ENCODE measurements at regions not wholly inside any gene's neighbourhood (a gene's known extent, or its start where the extent isn't known, plus 50 kb on each side); places are given as distances from the start of the nearest gene placed in this dataset.

DNA sequence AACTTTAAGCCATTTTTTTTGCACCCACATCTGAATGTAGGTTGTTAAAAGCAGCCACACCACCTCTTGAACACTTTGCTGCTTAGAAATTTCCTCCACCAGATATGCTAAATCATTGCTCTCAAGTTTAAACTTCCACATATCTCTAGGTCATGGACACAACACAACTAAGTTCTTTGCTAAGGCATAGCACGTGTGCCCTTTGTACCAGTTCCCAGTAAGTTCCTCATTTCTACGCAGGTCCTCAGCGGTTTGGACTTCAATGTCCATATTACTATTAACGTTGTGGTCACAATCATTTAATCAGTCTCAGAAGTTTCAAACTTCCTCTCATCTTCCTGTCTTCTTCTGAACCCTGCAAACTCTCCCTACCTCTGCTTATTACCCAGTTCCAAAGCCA is 661.6 kb upstream of the PKN2 start:
- in situ Hi-C loops (cut with MboI; ENCODE audit: low pct_unique_long_range_greater_than_20kb in 2 of 9, low sequenced_read_pairs in 9 of 9, unreplicated experiment in 9 of 9), result no loop called here
- no peak overlapping the region for H3K4me3 ChIP-seq
- ATAC-seq (replicated peaks in 6 of 8), result no peak
- H3K4me1 ChIP-seq (replicated peaks in 1 of 2), result no peaks in the 10 kb centered on the region
- 50 to 94% (median 77%) methylated on average over 1 to 4 of the region's 4 CpGs for WGBS, 10 experiments
- H3K27ac ChIP-seq, result no peak overlapping the region

DNA sequence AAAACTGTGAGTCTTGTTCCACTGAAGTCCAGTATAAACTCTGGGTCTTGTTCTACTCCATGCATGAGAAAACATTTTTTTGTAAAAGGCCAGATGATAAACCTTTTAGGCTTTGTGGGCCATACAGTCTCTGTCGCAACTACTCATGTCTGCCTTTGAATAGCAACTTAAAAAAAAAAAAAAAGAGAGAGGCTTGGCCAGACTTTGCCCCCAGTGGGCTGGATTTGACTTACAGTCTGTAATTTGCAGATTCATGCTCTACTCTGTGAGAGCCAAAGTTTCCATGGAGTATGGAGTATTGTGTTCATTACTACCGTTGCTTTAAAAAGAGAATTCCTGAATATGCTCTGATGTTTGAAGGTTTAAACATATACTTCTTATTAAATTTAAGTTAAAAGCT is 654.9 kb upstream of the PKN2 start:
- Histone ChIP-seq H3K27ac (no peak overlapping the region), H3K4me1 (replicated peaks in 1 of 2) (no peaks in the 10 kb centered on the region), H3K4me3 (no peak overlapping the region)
- ATAC-seq (replicated peaks in 6 of 8), result peak in 3 of 8 experiments; percentile 22 to 55 (median 43)
- 64 to 100% (median 90%) methylated on average over 1 to 2 of the region's 2 CpGs; no CpG with 5 or more reads in 1 of the 10 experiments for whole genome bisulfite sequencing, 10 experiments
- in situ Hi-C loops (cut with MboI; ENCODE audit: low pct_unique_long_range_greater_than_20kb in 2 of 9, low sequenced_read_pairs in 9 of 9, unreplicated experiment in 9 of 9), result no loop called here

DNA sequence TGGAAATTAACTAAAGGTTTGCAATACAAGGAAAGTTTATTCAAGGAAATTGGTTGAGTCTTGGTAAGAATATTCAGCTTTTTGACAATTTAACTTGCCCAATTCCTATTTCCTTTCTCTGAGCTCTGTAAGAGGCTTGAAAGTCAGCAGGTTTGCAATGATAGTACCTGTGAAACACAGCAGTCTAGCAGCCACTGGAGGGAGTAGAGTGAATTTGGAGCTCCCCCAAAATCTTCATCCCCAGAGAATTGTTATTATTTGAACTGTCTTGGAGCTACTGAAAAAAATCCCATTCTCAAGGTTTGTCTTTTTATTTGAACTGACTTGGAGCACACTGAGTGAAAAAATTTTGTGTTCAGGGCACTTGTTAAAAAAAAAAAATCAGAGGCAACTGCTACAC is 654.2 kb upstream of the PKN2 start:
- Histone ChIP-seq H3K4me3 (no peak overlapping the region), H3K4me1 (replicated peaks in 1 of 2) (no peaks in the 10 kb centered on the region), H3K27ac (no peak overlapping the region)
- in situ Hi-C loops (cut with MboI; ENCODE audit: low pct_unique_long_range_greater_than_20kb in 2 of 9, low sequenced_read_pairs in 9 of 9, unreplicated experiment in 9 of 9), result no loop called here
- ATAC-seq (replicated peaks in 6 of 8), result no peak

DNA sequence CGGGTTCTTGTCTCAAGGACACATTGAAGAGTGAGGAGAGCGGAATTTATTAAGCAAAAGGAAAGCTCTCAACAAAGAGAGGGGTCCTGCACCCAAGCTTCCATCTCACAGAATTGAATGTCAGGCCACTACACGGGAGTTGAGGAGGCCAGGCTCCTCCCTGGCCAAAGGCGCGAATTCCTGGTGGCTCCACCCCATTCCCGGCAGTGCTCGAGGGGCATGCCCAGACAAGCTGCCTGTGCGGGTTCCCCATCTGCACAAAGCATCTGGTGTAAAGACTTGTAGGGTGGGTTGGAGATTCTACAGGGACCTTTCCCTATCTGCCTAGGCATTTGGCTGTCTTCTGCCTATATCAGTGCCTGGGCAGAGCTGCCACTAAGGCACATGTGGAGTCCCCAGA is 648.5 kb upstream of the PKN2 start:
- no peak overlapping the region for H3K4me3 ChIP-seq
- in situ Hi-C loops (cut with MboI; ENCODE audit: low pct_unique_long_range_greater_than_20kb in 2 of 9, low sequenced_read_pairs in 9 of 9, unreplicated experiment in 9 of 9), result no loop called here
- peak in 1 of 8 experiments; percentile 57 for ATAC-seq (replicated peaks in 6 of 8)
- 60 to 100% (median 96%) methylated on average over 1 to 8 of the region's 8 CpGs; no CpG with 5 or more reads in 5 of the 10 experiments for WGBS, 10 experiments
- H3K4me1 ChIP-seq (replicated peaks in 1 of 2), result no peaks in the 10 kb centered on the region
- H3K27ac ChIP-seq, result no peak overlapping the region

DNA sequence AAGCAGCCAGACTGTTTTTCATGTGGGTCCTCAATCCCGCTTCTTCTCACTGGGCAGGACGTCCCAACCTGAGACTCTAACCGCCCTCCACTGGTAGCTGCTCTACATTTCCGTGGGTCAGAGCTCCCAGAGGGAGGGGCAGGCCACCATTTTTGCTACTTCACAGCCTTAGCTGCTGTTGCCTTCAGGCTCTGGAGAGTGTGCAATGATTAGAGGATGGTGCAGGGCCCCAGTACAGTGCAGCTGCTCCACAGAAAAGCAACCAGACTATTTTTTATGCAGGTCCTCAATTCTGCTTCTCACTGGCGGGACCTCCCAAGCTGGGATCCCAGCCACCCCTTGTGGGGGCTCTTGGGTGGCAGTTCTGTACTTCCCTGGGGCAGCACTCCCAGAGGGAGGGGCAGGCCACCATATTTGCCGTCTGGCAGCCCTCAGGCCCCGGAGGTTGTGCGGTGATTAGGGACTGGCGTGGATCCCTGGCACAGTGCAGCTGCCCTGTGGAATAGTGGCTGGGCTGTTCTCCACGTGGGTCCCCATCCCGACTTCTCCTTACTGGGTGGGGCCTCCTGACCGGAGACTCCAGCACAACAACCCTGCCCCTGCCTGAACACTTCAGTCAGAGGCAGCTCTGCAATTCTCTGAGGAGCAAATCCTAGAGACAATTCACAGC is 647.6 kb upstream of the PKN2 start:
- in situ Hi-C loops (cut with MboI; ENCODE audit: low pct_unique_long_range_greater_than_20kb in 2 of 9, low sequenced_read_pairs in 9 of 9, unreplicated experiment in 9 of 9), result no loop called here
- Histone ChIP-seq H3K27ac (no peak overlapping the region), H3K4me1 (replicated peaks in 1 of 2) (no peaks in the 10 kb centered on the region), H3K4me3 (no peak overlapping the region)
- ATAC-seq (replicated peaks in 6 of 8), result peak in 2 of 8 experiments; percentile 57 to 81
- WGBS, 10 experiments, result 51 to 100% (median 92%) methylated on average over 2 to 7 of the region's 12 CpGs; no CpG with 5 or more reads in 4 of the 10 experiments

DNA sequence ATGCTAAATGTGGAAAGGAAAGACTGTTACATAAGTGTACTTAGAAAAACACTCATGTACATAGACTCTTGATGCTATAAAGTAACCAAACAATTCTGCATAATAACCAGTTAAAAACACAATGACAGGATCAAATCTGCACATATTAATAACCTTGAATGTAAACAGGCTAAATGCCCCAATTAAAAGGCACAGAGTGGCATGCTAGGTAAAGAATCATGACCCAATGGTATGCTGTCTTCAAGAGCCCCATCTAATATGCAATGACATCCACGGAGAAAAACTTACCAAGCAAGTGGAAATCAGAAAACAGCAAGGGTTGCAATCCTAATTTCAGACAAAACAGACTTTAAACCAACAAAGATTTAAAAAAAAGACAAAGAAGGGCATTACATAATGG is 644.8 kb upstream of the PKN2 start:
- 0 to 80% (median 63%) methylated on average over 1 of the region's 1 CpG; no CpG with 5 or more reads in 1 of the 10 experiments for WGBS, 10 experiments
- no peak overlapping the region for H3K4me3 ChIP-seq
- no peaks in the 10 kb centered on the region for H3K4me1 ChIP-seq (replicated peaks in 1 of 2)
- no peak overlapping the region for H3K27ac ChIP-seq
- in situ Hi-C loops (cut with MboI; ENCODE audit: low pct_unique_long_range_greater_than_20kb in 2 of 9, low sequenced_read_pairs in 9 of 9, unreplicated experiment in 9 of 9), result no loop called here
- no peak for ATAC-seq (replicated peaks in 6 of 8)

DNA sequence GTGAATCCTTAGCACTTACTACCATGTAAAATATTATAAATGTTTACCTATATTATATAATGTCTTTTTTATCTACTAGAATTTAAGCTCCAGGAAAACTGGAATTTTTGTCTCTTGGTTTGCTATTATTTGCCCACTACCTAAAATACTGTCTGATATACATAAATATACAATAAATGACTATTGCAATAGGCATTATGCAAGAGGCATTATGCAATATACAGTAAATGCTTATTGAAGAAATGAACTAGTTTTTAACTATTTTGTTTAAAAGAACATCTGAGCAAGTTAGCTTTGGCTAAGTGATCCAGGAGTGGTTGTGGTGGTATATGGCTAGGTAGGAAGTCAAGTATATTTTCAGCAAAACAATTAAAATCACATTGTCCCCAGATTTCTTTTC is 640.2 kb upstream of the PKN2 start:
- in situ Hi-C loops (cut with MboI; ENCODE audit: low pct_unique_long_range_greater_than_20kb in 2 of 9, low sequenced_read_pairs in 9 of 9, unreplicated experiment in 9 of 9), result no loop called here
- Histone ChIP-seq H3K4me1 (replicated peaks in 1 of 2) (no peaks in the 10 kb centered on the region), H3K4me3 (no peak overlapping the region), H3K27ac (no peak overlapping the region)
- ATAC-seq (replicated peaks in 6 of 8), result no peak

DNA sequence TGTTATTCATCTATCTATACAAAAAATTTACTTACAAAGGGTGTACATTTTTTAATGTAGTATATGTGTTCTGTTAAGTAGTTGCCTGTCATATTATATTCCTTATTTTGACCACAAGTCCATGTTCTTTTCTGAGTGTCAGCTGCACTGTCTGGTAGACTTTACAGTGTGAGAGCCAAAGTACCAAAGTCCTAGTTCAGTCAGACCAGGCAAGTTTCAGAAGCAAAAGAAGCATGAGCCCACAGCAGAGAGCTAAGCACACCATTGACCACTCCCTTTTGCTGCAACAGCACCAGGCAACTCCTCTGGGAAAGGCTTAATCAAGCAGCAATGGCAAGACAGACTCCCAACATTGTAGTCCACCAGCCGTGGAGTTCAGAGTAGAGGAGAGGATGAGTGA is 631.9 kb upstream of the PKN2 start:
- peak in 1 of 8 experiments; percentile 26 for ATAC-seq (replicated peaks in 6 of 8)
- WGBS, 10 experiments, result 33 to 100% (median 87%) methylated on average over 1 of the region's 1 CpG; no CpG with 5 or more reads in 4 of the 10 experiments
- peaks cover 0 to 3% of the 10 kb centered on the region in 2 donors for H3K4me1 ChIP-seq (replicated peaks in 1 of 2)
- H3K27ac ChIP-seq, result no peak overlapping the region
- in situ Hi-C loops (cut with MboI; ENCODE audit: low pct_unique_long_range_greater_than_20kb in 2 of 9, low sequenced_read_pairs in 9 of 9, unreplicated experiment in 9 of 9), result no loop called here
- no peak overlapping the region for H3K4me3 ChIP-seq

DNA sequence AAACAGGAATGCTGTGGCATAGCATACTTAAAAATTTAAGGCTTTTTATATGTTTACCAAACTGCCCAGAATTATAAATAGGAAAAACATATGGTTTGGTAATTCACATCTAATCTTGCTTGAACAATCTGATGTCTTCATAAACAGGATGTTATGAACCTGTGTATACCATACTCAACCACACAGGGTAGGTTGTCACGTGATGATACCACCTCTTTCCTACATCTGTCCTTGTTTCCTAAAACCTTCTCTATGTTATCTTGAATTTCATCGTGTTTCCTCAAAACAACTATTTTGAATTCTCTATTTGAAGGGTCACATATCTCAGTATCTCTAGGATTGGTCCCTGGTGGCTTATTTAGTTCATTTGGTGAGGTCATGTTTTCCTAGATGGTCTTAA is 631.0 kb upstream of the PKN2 start:
- 22 to 96% (median 76%) methylated on average over 1 to 2 of the region's 2 CpGs; no CpG with 5 or more reads in 1 of the 10 experiments for WGBS, 10 experiments
- no peak overlapping the region for H3K4me3 ChIP-seq
- no peak overlapping the region for H3K27ac ChIP-seq
- no peak for ATAC-seq (replicated peaks in 6 of 8)
- in situ Hi-C loops (cut with MboI; ENCODE audit: low pct_unique_long_range_greater_than_20kb in 2 of 9, low sequenced_read_pairs in 9 of 9, unreplicated experiment in 9 of 9), result no loop called here
- H3K4me1 ChIP-seq (replicated peaks in 1 of 2), result peaks cover 0 to 6% of the 10 kb centered on the region in 2 donors

DNA sequence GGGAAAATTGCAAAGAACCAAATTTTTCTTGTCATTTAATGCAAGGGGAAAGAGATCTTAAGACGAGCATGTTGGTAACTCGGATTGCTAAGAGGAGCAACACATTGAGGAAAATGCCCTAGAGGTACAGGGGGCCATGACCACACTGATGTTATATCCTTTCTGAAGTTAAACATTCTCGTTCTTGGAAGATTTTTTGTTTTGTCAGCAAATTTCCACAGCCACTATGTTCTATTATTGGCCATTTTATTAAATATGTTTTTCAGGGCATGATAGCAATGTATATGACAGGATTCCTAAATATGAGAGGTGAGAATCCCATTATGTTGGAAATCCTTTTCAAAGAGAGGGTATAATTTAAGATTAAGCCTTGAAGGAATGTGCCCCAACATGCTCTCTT is 627.2 kb upstream of the PKN2 start:
- ATAC-seq (replicated peaks in 6 of 8), result no peak
- H3K4me3 ChIP-seq, result no peak overlapping the region
- H3K27ac ChIP-seq, result no peak overlapping the region
- in situ Hi-C loops (cut with MboI; ENCODE audit: low pct_unique_long_range_greater_than_20kb in 2 of 9, low sequenced_read_pairs in 9 of 9, unreplicated experiment in 9 of 9), result no loop called here
- H3K4me1 ChIP-seq (replicated peaks in 1 of 2), result peaks cover 0 to 8% of the 10 kb centered on the region in 2 donors
- WGBS, 10 experiments, result 62 to 100% (median 88%) methylated on average over 1 to 3 of the region's 3 CpGs; no CpG with 5 or more reads in 2 of the 10 experiments

DNA sequence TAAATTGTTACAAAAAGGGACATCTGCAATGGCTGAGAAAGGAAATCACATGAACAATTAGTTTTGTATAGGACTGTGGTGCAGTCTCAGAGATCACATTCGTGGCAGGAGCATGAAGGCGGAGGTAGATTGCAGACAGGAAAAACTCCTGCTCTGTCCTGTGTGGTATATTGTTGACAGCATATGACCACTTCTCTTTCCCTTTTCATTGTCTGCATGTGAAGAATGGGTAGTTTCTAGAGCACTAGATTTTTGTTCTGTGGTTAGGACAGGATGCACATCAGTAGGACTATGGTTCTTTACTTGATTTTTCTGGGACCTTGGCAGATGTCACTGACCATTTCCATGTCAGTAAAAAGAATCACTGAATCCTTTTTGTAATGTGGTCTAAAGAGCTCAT is 625.9 kb upstream of the PKN2 start:
- ATAC-seq (replicated peaks in 6 of 8), result no peak
- in situ Hi-C loops (cut with MboI; ENCODE audit: low pct_unique_long_range_greater_than_20kb in 2 of 9, low sequenced_read_pairs in 9 of 9, unreplicated experiment in 9 of 9), result no loop called here
- WGBS, 10 experiments, result 92 to 100% (median 94%) methylated on average over 1 to 2 of the region's 2 CpGs; no CpG with 5 or more reads in 3 of the 10 experiments
- Histone ChIP-seq H3K27ac (no peak overlapping the region), H3K4me3 (no peak overlapping the region), H3K4me1 (replicated peaks in 1 of 2) (peaks cover 0 to 8% of the 10 kb centered on the region in 2 donors)

DNA sequence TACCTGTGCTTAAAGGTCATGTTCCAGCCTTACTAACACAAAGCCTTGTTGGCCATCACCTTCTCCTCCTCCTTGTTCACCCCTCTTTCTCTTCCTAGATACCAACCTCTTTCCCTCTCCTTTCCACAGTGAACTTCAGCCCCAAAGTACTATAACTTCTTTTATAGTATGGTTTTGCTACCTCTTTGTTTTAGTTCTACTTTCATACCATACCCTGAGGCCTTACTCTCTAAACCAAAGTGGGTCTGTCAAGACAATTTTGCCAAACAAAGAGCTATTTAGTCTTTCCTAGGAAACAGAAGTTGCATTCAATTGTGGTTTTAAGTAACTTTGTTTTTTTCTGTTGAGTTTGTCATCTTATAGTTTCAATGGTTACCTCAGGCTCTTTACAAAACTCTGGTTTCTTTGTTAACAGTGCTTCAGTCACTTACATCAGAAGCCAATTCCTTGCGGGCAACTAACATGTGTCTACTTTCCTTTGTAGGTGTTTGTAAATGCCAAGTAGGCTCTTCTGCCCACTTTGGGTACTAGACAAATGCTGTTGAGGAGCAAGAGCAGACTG is 623.9 kb upstream of the PKN2 start:
- Histone ChIP-seq H3K4me1 (replicated peaks in 1 of 2) (peaks cover 0 to 8% of the 10 kb centered on the region in 2 donors), H3K4me3 (no peak overlapping the region), H3K27ac (no peak overlapping the region)
- in situ Hi-C loops (cut with MboI; ENCODE audit: low pct_unique_long_range_greater_than_20kb in 2 of 9, low sequenced_read_pairs in 9 of 9, unreplicated experiment in 9 of 9), result no loop called here
- no peak for ATAC-seq (replicated peaks in 6 of 8)
- WGBS, 10 experiments, result 85 to 100% (median 100%) methylated on average over 1 of the region's 1 CpG; no CpG with 5 or more reads in 3 of the 10 experiments

DNA sequence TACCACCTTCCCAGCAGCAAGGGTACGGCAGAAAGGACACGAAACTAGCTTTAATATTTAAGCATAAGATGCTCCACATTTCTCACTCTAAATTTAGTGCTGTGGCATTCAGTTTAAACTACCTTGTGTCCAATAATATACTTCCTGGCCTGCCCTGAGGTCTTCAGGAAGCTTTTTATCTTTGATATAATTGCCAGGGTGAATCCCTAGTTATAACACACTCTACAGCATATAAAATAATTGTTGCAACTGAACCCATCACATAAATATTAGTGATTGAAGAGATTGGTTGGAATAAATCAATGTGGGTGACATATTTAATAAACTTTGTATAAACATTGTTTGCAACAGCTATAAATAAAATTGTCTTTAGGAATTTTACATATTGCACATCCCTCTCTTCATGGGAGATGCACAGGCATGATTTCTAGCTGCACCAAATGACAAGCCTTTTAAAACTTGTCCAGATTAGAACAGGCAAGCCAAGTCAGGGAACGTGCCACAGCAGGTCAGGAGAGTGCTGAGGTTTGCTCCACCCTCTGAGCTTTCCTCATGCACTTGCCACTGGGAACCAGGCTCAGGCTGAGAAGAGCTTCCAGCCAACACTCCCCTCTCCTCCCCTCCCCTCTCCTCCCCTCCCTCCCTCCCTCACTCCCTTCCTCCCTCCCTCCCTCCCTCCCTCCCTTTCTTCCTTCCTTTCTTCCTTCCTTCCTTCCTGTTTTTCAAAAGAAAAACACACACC is 623.2 kb upstream of the PKN2 start:
- ATAC-seq (replicated peaks in 6 of 8), result peak; percentile 33 to 96 (median 84)
- no peak overlapping the region for H3K27ac ChIP-seq
- in situ Hi-C loops (cut with MboI; ENCODE audit: low pct_unique_long_range_greater_than_20kb in 2 of 9, low sequenced_read_pairs in 9 of 9, unreplicated experiment in 9 of 9), result no loop called here

More for the DNA sequence above, 623.2 kb upstream of the PKN2 start:
- H3K4me3 ChIP-seq, result no peak overlapping the region
- 69 to 100% (median 83%) methylated on average over 2 to 3 of the region's 3 CpGs; no CpG with 5 or more reads in 1 of the 10 experiments for WGBS, 10 experiments
- H3K4me1 ChIP-seq (replicated peaks in 1 of 2), result peaks cover 0 to 8% of the 10 kb centered on the region in 2 donors
